ENCODE measurements at regions not wholly inside any gene's neighbourhood (a gene's known extent, or its start where the extent isn't known, plus 50 kb on each side); places are given as distances from the start of the nearest gene placed in this dataset.

GRCh38 chr18:77340815-77341214 is 91.2 kb downstream of the GALR1 start:
- no peaks in the 10 kb centered on the region for H4K20me1 ChIP-seq (ENCODE audit: insufficient read depth)
- H3K9me3 ChIP-seq (ENCODE audit: low read depth) = no peaks in the 10 kb centered on the region
- no peak overlapping the region for H3K4me3 ChIP-seq
- H3K36me3 ChIP-seq (ENCODE audit: low read depth) = no peaks in the 10 kb centered on the region
- no peaks in the 10 kb centered on the region for H3K79me2 ChIP-seq (ENCODE audit: insufficient read depth)
- H3K9ac ChIP-seq = no peak overlapping the region
- no peaks in the 10 kb centered on the region for H3K27me3 ChIP-seq (replicated peaks; ENCODE audit: insufficient read depth)
- no peaks in the 10 kb centered on the region for H3K9me2 ChIP-seq (ENCODE audit: insufficient read depth)
- TF ChIP-seq EZH2 (IDR thresholded peaks at IDR 0.05; ENCODE audit: insufficient read depth, poor library complexity, severe bottlenecking) = no peak
- TF ChIP-seq EZH2phosphoT487 (IDR thresholded peaks at IDR 0.05; ENCODE audit: insufficient read depth, low read depth) = no peak
- no peaks in the 10 kb centered on the region for H3K4me1 ChIP-seq (ENCODE audit: insufficient read depth)
- no peak overlapping the region for H2AFZ ChIP-seq
- DNase-seq = no peak
- H3K4me2 ChIP-seq (ENCODE audit: unreplicated experiment) = no peak overlapping the region
- H3K27ac ChIP-seq = no peak overlapping the region
- no peaks in the 10 kb centered on the region for H3F3A ChIP-seq (ENCODE audit: insufficient read depth)
- in situ Hi-C loops (cut with MboI) = no loop called here
- WGBS, 2 experiments (ENCODE audit: low coverage in 1 of 2, low lambda C conversion rate in 2 of 2, missing lambda C conversion rate in 2 of 2) = 59 to 60% methylated on average over 7 of the region's 7 CpGs

GRCh38 chr18:77341527-77342325 is 92.1 kb downstream of the GALR1 start:
- no peaks in the 10 kb centered on the region for H3K9me2 ChIP-seq (ENCODE audit: insufficient read depth)
- no peaks in the 10 kb centered on the region for H3K4me1 ChIP-seq (ENCODE audit: insufficient read depth)
- no peaks in the 10 kb centered on the region for H3K36me3 ChIP-seq (ENCODE audit: low read depth)
- WGBS, 2 experiments (ENCODE audit: low coverage in 1 of 2, low lambda C conversion rate in 2 of 2, missing lambda C conversion rate in 2 of 2) = 77 to 79% methylated on average over 17 of the region's 17 CpGs
- H3K4me2 ChIP-seq (ENCODE audit: unreplicated experiment) = no peak overlapping the region
- H3K27me3 ChIP-seq (replicated peaks; ENCODE audit: insufficient read depth) = no peaks in the 10 kb centered on the region
- TF ChIP-seq EZH2phosphoT487 (IDR thresholded peaks at IDR 0.05; ENCODE audit: insufficient read depth, low read depth) (no peak), EZH2 (IDR thresholded peaks at IDR 0.05; ENCODE audit: insufficient read depth, poor library complexity, severe bottlenecking) (no peak)
- H2AFZ ChIP-seq = no peak overlapping the region
- no peaks in the 10 kb centered on the region for H3F3A ChIP-seq (ENCODE audit: insufficient read depth)
- in situ Hi-C loops (cut with MboI) = no loop called here
- no peaks in the 10 kb centered on the region for H3K9me3 ChIP-seq (ENCODE audit: low read depth)
- H3K79me2 ChIP-seq (ENCODE audit: insufficient read depth) = no peaks in the 10 kb centered on the region
- DNase-seq = no peak
- no peaks in the 10 kb centered on the region for H4K20me1 ChIP-seq (ENCODE audit: insufficient read depth)
- H3K4me3 ChIP-seq = no peak overlapping the region
- no peak overlapping the region for H3K9ac ChIP-seq
- H3K27ac ChIP-seq = no peak overlapping the region

GRCh38 chr18:77342736-77343135 is 93.1 kb downstream of the GALR1 start:
- TF ChIP-seq EZH2phosphoT487 (IDR thresholded peaks at IDR 0.05; ENCODE audit: insufficient read depth, low read depth) (no peak), EZH2 (IDR thresholded peaks at IDR 0.05; ENCODE audit: insufficient read depth, poor library complexity, severe bottlenecking) (no peak)
- H3K36me3 ChIP-seq (ENCODE audit: low read depth) = no peaks in the 10 kb centered on the region
- no peak overlapping the region for H3K4me3 ChIP-seq
- DNase-seq = no peak
- H3K27me3 ChIP-seq (replicated peaks; ENCODE audit: insufficient read depth) = no peaks in the 10 kb centered on the region
- no peak overlapping the region for H3K9ac ChIP-seq
- H3K4me2 ChIP-seq (ENCODE audit: unreplicated experiment) = no peak overlapping the region
- no peak overlapping the region for H3K27ac ChIP-seq
- H3F3A ChIP-seq (ENCODE audit: insufficient read depth) = no peaks in the 10 kb centered on the region
- H3K79me2 ChIP-seq (ENCODE audit: insufficient read depth) = no peaks in the 10 kb centered on the region
- no peaks in the 10 kb centered on the region for H3K9me3 ChIP-seq (ENCODE audit: low read depth)
- H3K4me1 ChIP-seq (ENCODE audit: insufficient read depth) = no peaks in the 10 kb centered on the region
- no peak overlapping the region for H2AFZ ChIP-seq
- in situ Hi-C loops (cut with MboI) = no loop called here
- H4K20me1 ChIP-seq (ENCODE audit: insufficient read depth) = no peaks in the 10 kb centered on the region
- H3K9me2 ChIP-seq (ENCODE audit: insufficient read depth) = no peaks in the 10 kb centered on the region
- 79 to 84% methylated on average over 9 to 10 of the region's 10 CpGs for WGBS, 2 experiments (ENCODE audit: low coverage in 1 of 2, low lambda C conversion rate in 2 of 2, missing lambda C conversion rate in 2 of 2)

GRCh38 chr18:77343846-77344510 is 94.3 kb downstream of the GALR1 start:
- Histone ChIP-seq H3K4me3 (no peak overlapping the region), H3K79me2 (ENCODE audit: insufficient read depth) (no peaks in the 10 kb centered on the region), H3K4me2 (ENCODE audit: unreplicated experiment) (no peak overlapping the region), H3K27me3 (replicated peaks; ENCODE audit: insufficient read depth) (no peaks in the 10 kb centered on the region), H4K20me1 (ENCODE audit: insufficient read depth) (no peaks in the 10 kb centered on the region), H3K9ac (no peak overlapping the region), H3K27ac (no peak overlapping the region), H3K36me3 (ENCODE audit: low read depth) (no peaks in the 10 kb centered on the region), H3K9me2 (ENCODE audit: insufficient read depth) (no peaks in the 10 kb centered on the region), H3K4me1 (ENCODE audit: insufficient read depth) (no peaks in the 10 kb centered on the region), H3K9me3 (ENCODE audit: low read depth) (no peaks in the 10 kb centered on the region), H3F3A (ENCODE audit: insufficient read depth) (no peaks in the 10 kb centered on the region), H2AFZ (no peak overlapping the region)
- in situ Hi-C loops (cut with MboI) = no loop called here
- DNase-seq = no peak
- TF ChIP-seq EZH2 (IDR thresholded peaks at IDR 0.05; ENCODE audit: insufficient read depth, poor library complexity, severe bottlenecking) (no peak), EZH2phosphoT487 (IDR thresholded peaks at IDR 0.05; ENCODE audit: insufficient read depth, low read depth) (no peak)
- WGBS, 2 experiments (ENCODE audit: low coverage in 1 of 2, low lambda C conversion rate in 2 of 2, missing lambda C conversion rate in 2 of 2) = 71 to 75% methylated on average over 13 to 14 of the region's 14 CpGs
